Lung microvascular endothelial cell (primary cell): ENCODE measurements at regions not wholly inside any gene's neighbourhood (a gene's known extent, or its start where the extent isn't known, plus 50 kb on each side); places are given as distances from the start of the nearest gene placed in this dataset.
"Not testable (repeated sequence)": the region's sequence is repeated elsewhere in the genome, so short reads cannot be mapped to it uniquely, and the experiment has no call there.

ENCODE experiments used
- DNase-seq, 2 donors: peaks; one replicate each; pipeline versions ENCODE4 v3.0.0 to v3.0.0-alpha.2; 2010; ENCODE audit warnings: low read depth in 2 of 2

DNA sequence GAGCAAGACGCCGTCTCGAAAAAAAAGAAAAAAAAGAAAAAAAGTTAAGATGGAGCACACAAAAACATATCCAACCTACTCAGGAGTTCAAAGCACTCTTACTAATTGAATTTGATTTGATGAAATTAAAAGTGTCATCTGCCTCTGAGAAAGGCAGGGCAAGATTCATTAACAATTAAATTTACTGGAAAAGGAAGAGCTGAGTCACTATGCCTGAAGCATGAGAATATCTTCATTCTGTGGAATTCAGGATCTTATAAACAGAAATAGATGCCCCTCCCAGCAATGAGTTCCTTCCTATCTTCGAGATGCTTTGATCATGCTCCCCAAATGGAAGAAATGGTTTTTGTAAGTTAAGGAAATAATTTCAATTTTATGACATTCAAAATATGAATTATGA, 61.0 kb upstream of the ST3GAL6 start:
- peak in 1 of 2 donors; percentile 86 for DNase-seq

DNA sequence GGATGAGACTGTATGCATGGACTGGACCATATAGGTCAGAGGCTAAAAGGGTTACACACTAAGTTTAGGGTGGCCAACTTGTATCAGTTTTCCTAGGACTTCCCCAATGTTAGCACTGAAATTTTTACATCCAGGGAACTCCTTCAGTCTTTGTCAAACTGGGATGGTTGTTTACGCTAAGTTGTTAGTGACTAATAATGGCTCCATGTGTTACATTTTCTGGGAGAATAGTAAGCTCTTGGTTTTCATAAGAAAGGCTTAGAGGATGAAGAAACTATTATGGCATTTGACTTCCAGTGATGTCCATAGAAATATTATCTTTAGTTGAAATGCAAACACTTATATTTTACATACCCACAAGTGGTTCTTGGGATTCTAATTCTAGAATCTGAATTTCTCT, 57.9 kb upstream of the ST3GAL6 start:
- peak in 1 of 2 donors; percentile 43 for DNase-seq

DNA sequence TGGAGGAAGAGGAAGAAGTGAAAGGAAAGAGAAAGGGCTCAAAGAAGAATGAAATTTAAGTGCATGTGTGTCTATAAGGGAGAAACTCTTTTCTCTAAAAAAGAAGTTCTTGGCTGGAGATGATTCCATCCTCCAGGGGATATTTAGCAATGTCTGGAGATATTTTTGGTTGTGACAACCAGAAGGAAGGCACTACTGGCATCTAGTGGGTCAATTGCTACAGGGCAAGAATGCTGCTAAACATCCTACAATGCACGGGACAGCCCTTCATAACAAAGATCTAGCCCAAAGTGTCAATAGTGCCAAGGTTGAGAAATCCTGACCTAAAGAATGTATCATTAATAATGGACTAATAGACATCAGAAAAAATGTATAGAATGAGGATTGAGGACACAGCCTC, 57.4 kb upstream of the ST3GAL6 start:
- DNase-seq: peak; percentile 23 to 58

DNA sequence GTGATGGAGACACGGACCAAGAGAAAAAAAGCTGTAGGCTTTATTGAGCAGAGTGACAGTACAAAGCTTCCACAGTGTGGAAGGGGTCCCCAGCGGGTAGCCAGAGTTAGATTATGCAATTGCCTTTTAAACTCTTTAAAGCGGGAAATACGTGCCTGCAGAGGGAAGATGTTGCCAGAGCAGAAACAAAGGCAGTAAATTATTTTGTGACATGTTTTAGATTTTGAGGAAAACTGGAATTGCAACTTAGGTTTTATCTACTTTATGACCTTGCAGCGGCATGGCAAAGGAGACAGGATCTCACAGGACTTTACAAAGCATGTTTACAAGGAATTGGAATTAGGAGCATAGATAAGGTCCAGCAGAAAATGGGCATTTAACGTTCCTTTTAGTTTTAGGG, 54.5 kb upstream of the ST3GAL6 start:
- DNase-seq: not testable (repeated sequence)

DNA sequence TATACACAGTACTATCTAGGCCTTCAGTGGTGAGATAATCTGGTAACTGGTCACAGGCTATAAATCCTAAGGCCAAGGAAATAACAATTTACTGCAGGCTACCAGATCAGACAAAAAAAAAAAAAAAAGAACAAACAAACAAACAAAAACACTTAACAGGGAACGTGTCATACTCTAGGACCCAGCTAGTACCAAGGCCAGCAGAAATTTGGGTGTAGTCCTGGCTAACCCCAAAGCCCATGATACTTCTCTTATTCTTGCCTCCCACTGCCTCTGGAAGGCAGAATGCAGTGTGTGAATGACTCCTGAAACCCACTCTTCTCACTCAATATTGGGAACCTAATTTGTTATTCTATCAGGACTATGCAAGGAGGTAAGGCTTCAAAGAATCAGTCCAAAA, 53.7 kb upstream of the ST3GAL6 start:
- no peak for DNase-seq

DNA sequence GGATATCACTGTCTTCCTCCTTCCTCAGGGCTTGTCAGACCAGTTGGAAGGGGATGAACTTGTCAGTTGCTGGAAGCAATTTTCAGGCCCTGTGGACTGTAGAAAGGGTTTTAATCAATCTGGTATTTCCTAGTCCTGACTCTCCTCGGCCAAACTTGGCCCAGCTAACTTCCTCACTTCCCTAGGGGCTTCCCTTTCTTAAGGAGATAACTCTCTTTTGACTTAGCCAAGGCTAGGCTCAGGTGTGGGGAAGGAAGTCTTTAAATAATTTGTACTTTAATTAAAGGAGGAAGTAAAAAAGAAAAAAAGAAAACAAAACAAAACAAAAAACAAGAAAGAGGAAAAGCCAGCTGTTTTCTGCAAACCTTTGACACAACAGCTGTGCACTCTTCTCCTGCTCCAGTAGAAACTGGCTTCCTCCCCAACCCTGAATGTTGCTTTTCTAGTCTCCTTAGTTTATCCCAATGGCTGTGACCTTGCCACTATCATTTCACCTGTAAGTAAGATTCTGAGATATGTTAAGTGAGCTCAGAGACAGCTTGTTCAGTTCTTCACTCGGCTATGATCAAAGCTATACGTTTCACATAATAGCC, 53.0 kb upstream of the ST3GAL6 start:
- no peak for DNase-seq

DNA sequence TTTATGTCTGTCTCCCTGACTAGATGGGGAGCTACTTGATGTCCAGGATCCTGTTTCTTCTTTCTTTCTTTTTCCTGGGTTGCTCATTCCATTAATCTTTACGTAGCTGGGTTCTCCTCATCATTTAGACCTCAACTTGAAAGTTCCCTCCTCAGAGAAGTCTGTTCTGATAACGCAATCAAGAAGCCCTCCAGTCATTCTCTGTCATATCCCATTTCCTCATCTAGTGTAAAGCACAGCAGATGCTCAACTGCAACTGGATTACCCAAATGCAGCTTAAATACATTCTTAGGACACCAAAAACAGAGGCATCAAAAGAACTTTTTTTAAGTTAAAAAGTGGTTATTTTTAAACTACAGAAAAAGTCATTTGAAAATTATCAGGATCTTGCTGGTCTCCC, 51.7 kb upstream of the ST3GAL6 start:
- DNase-seq: no peak

DNA sequence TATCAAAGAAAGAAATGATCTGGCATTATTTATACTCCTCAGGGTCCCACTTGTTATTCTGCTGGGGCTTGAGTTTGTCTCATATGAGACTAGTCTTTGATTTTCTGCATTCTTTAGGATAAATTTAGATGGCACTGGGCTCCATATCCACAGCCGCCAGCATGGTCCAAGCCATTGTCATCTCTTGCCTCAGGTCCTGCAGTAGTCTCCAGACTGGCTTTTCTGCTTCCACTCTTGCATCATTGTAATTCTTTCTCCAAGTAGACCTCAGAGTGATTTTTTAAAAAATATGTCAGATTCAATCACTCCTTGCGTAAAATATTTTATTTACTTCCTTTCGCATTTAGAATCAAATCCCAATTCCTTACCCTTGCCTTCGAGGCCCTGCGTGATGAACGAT, 50.4 kb upstream of the ST3GAL6 start:
- no peak for DNase-seq

DNA sequence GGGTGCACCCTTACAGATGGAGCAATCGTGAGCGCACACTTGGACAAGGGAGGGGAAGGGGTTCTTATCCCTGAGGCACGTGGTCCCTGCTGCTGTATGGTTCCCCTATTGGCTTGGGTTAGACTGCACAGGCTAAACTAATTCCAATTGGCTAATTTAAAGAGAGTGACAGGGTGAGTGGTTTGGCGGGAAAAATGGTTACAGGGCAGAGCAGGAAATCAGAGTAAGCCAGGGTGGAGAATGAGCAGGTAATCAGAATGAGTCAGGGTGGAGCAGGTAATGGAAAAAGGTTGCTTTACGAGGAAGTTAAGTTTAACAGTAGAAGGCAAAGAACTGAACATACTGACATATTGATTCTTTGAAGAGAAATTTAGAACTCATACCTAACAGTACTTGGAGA, 49.8 kb upstream of the ST3GAL6 start:
- DNase-seq: not testable (repeated sequence)
